GM03348 (cell line): ENCODE measurements at regions not wholly inside any gene's neighbourhood (a gene's known extent, or its start where the extent isn't known, plus 50 kb on each side); places are given as distances from the start of the nearest gene placed in this dataset.

ENCODE experiments used
- DNase-seq: peaks from one replicate; pipeline ENCODE4 v3.0.0; 2012; ENCODE audit warnings: low spot score

- DNase-seq, result no peak
Measured at GRCh38 chr1:208782186-208782585, 538.0 kb upstream of the PLXNA2 start.

- no peak for DNase-seq
Measured at GRCh38 chr1:208785629-208786028, 541.4 kb upstream of the PLXNA2 start.

GRCh38 chr1:208787219-208787618, 543.0 kb upstream of the PLXNA2 start:
- no peak for DNase-seq

DNA sequence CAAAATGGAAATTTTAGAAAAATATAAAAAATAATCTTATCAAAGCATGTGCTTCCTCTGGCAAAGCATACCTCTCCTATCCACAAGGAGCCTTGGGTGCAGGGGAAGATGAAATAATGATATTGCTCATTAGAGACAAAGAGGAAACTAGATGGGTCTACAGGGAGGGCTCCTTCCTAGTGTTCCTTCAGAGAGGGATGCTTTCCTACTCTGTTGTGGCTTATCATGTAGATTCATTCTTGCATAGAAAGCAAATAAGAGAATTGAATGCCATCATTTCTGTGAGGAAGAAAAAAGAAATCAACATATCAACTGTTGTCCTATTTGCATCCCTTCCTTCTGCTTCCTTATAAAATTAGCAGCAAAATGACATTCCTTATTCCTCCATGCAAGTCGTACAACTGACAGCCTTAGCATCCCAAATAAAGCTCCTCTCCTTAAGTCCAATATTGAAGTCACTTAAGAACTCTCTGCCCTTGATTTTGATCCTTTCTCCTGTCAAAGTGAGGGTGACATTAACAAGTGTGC, 543.9 kb upstream of the PLXNA2 start:
- no peak for DNase-seq

GRCh38 chr1:208791456-208791855, 547.3 kb upstream of the PLXNA2 start:
- DNase-seq, result no peak

DNA sequence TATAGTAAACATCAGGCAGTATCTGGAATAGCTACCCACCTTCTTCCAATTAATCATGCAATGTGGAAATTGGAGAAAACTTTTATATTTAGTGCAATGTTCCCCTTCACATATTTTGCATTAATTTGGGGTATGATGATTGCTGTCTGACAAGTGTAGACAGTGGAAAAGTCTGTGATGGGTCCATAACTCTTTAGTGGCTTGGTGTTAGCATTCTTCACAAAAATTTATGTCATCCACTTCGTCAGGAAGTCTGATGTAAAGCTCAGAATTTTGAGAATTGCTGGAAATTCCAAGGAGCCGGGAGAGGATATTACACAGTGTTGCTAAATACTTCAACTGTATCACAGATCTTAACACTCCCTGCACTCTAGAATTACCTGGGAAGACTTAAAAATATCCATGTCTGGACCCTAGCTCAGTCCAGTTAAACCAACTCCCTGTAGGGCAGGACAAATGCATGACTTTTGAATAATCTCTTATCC, 549.7 kb upstream of the PLXNA2 start:
- DNase-seq, result no peak

GRCh38 chr1:208799186-208799585, 555.0 kb upstream of the PLXNA2 start:
- no peak for DNase-seq

GRCh38 chr1:208803011-208803811, 559.0 kb upstream of the PLXNA2 start:
- no peak for DNase-seq

DNA sequence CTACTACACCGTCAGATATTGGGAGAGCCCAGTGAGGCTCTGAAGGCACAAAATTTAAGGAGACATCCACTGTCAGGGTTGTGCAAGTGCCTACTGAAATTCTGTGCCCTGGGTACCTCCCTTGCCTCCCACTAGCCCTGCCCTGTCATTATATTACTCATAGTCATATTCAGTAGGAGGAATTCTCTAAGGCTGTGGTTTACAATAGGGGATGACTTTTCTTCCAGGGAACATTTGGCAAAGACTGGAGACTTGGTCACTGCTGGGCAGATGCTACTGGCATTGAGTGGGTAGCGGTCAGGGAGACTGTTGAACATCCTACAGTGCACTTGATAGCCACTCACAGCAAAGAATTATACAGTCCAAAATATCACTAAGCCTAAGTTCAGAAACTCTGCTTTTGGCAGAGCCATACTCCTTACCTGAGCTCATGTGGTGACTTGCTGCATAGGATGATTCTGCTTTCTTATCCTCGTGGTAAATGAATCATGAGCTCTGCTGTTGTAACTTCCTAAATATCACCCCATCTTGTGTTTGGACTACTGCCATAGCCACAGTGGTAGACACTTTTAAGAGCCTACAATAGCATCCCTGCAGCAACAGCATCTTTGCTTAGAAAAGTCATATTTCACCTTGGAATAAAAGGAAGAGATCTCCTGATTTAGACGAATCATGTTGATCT, 563.4 kb upstream of the PLXNA2 start:
- no peak for DNase-seq

DNA sequence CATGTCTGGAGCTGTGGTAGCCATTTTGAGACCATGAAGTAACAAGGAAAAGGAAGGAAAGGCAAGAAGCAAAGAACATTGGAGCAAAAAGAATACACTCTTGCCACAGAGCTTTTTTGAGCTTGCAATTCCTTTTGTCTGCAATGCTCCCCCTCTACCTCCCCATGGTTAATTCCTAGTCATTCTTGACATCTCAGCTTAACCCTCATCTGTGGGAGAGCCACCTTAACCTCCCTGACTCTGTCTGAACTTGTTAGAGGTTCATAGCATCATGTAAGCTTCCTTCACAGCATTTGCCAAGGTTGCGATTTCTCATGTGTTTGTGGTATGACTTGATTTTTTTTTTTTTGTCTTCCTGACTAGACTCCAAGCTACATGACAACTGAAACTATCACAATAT, 564.1 kb upstream of the PLXNA2 start:
- no peak for DNase-seq

DNA sequence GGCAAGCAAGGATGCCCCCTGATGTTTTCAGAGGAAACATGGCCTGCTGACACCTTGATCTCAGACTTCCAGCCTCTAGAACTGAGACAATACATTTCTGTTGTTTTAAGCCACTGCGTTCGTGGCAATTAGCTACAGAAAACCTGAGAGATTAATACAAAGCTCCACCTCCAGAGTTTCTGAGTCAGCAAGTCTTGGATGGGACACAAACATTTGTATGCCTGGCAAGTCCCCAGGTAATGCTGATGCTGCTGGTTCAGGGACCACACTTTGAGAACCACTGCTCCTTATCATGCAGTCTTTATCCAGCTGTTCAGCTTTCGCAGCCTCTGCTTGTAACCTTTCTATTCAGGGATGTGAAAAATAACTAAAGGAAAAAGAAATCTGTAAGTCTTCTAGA, 565.7 kb upstream of the PLXNA2 start:
- no peak for DNase-seq

GRCh38 chr1:208818770-208819445, 574.7 kb upstream of the PLXNA2 start:
- DNase-seq, result no peak

DNA sequence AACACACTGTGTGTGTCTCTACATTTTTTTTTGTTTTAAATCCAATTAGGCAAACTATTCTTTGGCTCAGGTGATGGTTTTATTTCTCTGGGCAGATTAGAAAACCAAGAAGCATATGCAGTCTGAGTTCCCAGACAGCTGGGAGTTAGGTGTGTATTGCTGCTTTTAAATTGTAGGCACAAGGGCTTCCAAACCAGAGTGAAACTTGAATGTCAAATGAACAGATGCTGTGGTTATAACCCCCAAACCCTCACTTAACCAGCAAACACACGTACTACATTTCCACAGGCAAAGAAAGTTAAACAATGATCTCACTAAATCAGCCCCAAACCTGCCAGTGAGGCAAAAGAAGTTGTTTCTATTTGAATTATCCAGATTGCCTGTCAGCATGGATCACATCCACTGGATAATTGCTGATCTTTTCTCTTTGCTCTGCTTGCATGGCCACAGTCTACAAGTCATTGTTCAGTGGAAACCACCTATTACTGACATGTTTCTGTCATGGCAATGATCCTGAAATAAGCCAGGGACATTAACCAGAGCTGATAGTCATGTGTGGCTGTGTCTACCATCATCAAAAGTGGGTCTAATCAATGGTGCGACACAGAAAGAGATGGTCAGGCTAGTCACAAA, 576.5 kb upstream of the PLXNA2 start:
- DNase-seq, result no peak

GRCh38 chr1:208821939-208822338, 577.8 kb upstream of the PLXNA2 start:
- DNase-seq, result no peak

DNA sequence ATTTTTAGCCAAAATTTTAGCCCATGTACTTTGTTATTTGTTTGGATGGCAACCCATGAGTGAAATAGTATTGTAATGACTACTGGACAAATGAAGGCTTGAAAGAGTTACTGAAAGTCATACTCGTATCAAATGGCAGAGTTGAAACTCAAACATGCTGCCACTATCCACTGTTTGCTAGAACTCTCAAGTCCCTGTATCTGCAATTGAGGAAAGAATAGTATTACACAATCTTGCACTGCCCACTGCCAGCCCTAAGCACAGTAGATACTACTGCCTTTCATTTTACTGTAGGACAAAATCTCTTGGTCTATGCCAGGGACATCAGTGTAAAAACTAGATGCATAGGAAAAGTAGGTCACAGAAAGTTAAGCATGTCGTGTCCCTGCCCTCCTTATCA, 581.1 kb upstream of the PLXNA2 start:
- DNase-seq, result no peak

GRCh38 chr1:208829595-208829994, 585.4 kb upstream of the PLXNA2 start:
- no peak for DNase-seq

GRCh38 chr1:208834381-208835096, 590.4 kb upstream of the PLXNA2 start:
- peak; percentile 34 for DNase-seq

DNA sequence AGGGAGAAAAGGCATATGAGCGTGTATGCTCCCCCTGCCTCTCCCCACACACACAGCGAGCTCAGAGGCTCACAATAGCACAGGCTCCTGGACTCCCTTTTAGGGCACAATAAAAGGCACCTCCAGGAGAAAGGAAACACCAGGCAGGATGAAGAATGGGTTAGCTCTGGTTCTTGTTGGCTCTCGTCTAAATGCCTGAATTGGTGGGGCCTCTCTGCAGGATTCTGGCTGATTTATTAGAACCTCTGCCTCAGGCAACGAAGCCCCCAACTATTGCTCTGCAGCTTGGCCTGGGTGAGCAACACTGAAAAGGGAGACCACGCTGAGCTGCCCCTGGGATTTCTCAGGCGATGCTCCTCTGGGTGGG, 590.9 kb upstream of the PLXNA2 start:
- DNase-seq, result no peak

DNA sequence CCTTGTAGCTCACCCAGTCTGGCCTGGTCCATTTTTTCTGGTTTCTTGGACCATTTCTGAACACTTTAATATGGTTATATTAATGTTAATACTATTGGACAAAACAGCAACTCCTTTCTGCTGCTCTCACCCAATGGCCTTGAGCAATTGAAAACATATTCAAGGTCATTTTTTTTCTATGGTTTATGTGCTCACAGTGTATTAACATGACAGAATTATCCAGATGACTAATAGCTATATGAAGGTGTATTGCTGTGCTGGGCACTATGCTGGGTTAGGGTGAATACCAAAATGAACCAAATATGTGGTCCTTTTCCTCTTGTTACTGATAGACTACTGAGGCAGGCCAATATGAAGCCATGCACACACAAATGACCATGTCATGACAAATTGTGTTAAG, 591.6 kb upstream of the PLXNA2 start:
- no peak for DNase-seq

DNA sequence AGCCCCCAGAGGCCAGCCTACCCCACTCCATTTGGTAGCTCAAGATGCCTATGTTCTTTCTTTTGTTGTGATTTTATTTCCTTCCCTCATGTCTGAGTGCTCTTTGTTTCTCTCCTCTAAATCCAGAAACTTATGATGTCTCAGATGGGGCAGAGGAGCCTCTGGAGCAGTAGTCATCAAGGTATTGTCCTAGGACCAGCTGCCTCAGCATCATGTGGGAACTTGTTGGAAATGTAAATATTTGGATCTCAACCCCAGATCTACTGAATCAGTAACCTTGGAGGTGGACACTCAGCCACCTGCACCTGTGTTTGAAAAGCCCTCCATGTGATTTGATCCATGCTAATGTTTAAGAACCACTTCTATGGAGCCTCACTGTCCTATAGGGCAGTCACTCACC, 593.1 kb upstream of the PLXNA2 start:
- DNase-seq, result no peak

DNA sequence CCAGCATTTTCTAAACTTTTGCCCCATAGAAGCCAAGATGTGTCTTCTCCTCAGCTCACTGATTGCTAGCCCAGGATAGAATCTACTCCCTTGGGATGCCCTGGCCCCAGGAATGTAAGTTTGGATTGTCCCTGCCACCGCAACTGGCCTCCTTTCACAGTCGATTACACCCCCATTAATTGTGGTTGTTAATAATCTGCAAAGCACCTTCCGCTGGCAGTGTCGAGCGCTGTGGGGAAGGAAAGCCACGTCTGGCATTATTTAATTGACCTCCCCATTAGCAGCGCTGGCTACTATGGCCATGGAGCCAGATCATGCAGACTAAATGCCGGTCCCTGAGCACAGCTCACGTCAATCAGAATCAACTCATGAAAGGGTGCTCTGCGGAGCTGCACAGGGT, 597.3 kb upstream of the PLXNA2 start:
- DNase-seq, result no peak

GRCh38 chr1:208842451-208842850, 598.3 kb upstream of the PLXNA2 start:
- DNase-seq, result no peak
